Fibroblast of skin of abdomen (primary cell): ENCODE measurements at regions not wholly inside any gene's neighbourhood (a gene's known extent, or its start where the extent isn't known, plus 50 kb on each side); places are given as distances from the start of the nearest gene placed in this dataset.
"Not testable (repeated sequence)": the region's sequence is repeated elsewhere in the genome, so short reads cannot be mapped to it uniquely, and the experiment has no call there.

ENCODE experiments used
- DNase-seq: peaks from one replicate; pipeline ENCODE4 v3.0.0-alpha.2; 2013

DNA sequence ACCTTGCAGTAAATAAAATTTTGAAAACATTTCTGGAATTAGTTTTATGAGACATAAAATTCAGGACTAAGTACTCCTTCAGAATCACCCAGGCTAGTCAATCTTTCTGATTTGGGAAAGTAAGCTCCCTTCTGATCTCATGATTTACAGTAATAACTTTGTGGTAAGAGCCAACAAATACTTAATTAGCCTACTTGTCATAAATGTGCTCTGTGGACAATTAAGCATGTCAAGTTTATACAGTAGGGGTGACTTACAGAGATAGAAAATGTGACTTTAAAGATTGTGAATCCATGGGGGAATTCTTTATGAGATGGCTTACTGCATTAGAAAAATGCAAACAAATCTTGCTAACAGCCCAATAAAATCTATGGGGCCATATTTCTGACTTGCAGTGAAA lies 616.9 kb upstream of the GHITM start:
- no peak for DNase-seq

DNA sequence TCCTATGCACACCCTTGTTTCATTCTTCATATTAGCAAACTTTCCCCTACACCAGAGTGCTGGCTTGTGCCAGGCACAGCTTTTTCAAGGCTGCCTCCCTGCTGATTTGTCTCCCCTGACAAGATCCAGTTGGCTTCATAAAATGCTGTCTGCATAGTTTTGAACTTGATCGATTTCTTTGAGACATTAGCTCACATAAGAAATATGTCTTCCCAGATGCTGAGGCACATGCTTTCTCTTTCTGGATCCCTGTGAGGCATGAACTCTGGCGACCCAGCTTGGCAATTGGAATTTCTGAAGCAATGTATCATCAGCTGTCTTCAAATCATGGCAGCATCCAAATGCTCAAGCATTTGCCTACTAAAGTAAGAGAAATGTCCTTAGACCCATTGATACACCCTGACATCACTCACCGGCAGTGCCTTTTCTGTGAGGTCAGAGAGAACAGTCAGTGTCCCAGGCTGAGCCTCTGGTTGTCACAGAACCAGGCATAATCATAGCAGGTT lies 616.4 kb upstream of the GHITM start:
- peak; percentile 94 for DNase-seq

DNA sequence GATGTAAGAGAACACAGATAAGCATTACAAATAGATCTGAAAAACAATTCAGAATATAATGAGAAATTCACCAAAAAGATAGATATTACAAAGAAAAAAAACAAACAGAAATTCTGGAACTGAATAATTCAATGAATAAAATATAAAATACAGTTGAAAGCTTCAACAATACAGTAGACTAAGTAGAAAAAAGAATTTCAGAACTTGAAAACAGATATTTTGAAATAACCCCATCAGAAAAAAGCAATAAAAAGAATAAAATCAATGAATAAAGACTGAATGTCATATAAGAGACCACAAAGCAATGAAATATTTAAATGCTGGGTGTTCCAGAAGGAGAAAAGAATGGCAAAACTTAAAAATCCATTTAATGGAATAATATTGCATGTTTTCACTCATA lies 611.4 kb upstream of the GHITM start:
- no peak for DNase-seq

DNA sequence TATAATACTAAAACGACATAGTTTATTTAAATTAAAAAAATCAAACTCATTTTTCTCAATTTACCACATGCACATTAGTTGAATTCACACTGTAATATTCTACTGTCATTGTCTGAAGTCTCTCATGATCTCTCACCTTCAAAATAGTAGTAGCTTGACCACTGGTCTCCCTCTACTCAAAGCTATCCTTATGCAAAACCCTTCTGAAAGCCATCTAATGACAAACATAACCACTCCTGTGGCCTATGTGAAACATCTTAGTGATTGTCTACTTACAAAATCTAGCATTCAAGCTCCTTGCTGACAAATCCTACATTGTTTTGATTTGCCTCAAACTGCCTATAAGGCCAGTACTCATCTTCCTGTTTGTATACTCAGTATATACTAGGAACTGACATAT lies 606.0 kb upstream of the GHITM start:
- no peak for DNase-seq

DNA sequence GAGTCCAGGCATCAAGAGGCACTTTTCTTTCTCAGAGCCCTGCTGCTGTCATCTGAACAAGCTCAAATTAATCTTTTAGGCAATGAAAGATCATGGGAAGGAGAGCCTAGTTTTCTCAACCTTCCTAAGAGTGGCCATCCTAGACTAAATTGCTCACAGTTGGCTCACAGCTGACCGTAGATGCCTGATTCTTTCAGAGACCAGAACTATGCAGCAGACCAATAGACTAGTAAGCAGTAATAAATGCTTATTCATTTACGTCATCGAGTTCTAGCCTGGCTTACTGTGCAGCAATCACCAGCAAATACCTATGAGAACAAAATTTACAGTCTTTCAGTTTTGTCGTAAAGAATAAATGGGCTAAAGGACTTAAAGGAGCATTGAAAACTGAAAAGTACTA lies 602.9 kb upstream of the GHITM start:
- DNase-seq, result peak; percentile 52

DNA sequence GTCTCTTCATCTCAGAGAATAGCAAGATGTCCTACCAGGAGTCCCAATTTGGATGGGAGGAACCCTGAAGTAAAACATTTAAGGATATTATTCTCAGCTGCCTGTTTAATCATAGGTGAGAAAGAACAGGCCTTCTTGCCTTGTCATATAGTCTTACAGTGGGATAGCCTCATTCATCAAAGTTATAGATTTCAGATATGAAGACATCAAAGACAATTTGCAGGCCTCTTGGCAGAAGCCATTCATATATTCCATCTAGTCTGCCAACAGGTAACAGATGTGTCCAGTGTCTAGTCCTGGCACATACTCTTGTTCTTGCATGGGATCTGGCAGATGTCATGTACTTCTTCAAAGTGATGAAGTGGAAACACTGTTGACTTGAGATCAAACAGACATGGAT lies 601.3 kb upstream of the GHITM start:
- DNase-seq, result no peak

DNA sequence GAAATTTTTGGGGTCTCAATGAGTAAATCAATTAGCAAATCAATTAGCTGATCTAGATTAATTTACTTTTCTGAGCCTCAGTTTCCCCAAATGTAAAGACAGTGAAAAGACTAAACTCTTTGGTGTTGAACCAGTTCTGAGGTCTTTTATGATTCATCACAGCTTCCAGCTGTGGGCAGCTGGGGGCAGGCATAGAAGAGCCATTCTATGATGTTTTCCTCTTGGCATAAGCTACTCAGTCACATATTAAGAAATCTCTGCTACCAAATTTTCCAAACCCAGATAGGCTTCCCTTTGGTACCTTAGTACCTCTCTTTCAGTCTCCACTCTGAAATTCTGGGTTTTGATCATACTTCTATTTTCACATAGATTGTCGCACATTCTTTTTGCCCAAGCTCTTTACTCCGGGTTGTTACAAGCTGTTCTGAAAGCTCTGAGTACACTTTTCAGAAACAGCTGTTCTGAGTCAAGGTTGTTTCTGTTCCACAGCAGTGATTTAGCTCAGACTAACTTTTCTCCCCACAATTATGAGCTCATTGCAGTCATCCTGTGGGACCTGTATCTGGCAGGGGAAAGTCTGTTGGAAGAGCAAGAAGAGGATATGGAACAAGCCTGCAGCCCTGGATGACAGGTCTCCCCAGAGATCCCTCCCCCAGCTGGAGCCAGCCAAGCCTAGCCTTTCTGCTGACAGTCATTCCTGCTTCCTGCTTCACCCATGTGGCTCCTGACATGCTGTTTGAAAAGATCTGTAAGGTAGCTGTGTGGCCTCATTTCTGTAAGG lies 599.6 kb upstream of the GHITM start:
- DNase-seq, result peak; percentile 78

DNA sequence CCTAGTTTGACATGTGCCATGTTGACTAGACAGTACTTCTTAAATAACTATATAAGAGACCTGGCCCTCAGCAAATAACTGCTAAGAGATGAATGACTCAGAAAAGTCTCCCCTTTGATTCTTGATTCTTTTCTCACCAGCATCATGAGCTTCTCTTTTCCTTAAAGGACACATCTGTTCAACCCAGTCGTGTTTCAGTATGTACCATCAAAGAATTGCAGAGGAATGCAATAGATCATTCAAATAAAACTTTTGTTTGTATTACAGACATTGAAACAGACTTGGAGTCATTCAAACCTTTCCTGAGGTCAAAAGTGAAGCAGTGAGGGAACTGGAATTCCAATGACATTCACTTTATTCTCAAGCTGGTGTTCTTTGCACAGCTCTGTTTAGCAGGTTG lies 598.3 kb upstream of the GHITM start:
- DNase-seq, result peak; percentile 30

DNA sequence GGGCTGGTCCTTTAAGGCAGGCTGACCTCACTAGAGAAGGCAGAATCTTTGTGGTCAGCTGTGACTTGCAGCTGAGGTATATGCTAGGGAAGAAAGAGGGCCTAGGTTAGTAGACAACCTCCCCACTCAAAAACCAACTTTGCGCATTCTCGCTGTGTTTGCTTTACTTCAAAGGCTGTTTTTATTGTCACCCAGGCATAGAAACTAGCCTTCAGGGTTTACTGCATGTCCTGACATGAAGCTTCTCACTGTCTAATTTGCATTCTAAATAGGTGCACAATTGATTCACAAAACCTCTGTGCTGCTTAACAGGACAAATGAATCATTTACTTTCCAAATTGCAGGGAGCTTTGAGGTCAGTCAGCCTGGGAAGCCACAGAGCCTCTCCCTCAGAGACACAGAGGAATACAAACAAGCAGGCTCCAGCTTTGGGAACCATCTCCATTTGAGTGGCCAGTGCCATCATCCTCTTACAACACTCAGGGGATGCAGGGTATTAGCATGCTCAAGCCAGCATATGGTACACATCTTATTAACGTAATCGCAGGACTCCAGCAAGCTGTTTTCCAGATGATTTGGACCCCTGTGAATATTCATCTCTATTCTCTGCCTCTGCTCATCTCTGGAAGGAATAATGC lies 596.4 kb upstream of the GHITM start:
- peak; percentile 22 for DNase-seq

DNA sequence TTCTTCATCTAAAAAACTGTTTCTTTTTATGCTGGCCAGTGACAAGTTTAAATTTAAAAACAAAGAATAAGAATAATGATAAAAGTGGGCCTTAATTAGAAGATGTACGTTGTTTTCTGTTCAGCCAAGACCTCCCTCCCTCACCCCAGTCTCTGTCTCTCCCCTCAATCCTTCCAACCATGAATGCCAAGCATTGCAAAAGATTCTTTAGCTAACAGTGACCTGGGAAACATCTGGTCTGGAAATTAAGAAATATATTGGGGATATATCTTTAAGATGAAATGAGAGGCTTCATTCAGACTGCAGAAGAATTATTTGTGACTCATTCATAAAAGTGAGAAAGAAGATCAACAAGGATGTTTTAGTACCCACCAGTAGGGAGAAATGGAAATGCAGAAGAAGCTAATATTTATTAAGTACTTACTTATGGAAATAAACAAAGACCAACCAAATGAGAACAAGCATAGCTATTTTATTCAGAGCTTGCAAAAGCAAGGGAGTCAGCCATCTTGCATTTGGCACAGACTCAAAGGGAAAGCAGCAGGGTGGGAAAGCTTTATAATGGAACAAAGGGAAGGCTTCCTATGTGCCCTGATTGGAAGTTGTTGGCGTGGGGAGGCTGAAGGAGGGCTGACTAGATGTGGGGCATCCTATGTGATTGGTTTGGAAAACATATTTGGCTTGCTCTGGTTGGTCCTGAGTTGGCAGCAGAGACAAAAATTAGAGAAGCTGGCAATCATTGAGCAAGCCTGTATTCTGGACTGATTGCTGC lies 595.4 kb upstream of the GHITM start:
- DNase-seq, result no peak

DNA sequence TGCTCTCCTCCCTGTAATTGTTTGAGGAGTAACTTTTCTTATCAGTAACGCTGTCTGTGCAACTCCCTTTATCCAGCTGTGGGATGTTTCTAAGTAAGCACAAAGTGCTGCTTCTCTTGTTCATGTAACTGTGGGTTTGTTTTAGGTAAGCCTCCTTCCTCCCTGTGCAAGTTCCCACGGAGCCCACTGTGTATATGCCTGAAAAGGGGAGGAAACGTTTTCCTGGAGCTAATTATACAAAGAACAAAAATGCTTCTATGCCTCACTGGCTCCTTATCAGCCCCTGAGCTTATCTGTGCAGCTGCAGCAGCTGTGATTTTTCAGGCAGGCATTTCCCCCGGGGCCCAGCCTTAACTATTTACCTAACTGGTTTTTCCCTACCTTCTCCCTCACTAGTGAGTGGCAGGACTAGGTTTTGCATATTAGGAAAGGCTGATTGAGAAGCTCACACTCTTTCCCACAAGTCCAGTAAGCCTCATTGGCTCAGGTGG lies 593.4 kb upstream of the GHITM start:
- no peak for DNase-seq

DNA sequence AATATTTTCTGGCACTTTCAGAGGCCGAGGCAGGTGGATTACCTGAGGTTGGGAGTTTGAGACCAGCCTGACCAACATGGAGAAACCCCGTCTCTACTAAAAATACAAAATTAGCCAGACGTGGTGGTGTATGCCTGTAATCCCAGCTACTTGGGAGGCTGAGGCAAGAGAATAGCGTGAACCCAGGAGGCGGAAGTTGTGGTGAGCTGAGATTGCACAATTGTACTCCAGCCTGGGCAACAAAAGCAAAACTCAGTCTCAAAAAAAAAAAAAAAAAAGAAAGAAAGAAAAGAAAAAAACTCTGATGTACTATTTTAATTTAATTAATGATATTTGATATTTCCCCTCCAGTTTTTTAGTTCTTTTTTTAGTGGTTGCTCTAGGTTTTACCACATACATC lies 588.1 kb upstream of the GHITM start:
- not testable (repeated sequence) for DNase-seq

DNA sequence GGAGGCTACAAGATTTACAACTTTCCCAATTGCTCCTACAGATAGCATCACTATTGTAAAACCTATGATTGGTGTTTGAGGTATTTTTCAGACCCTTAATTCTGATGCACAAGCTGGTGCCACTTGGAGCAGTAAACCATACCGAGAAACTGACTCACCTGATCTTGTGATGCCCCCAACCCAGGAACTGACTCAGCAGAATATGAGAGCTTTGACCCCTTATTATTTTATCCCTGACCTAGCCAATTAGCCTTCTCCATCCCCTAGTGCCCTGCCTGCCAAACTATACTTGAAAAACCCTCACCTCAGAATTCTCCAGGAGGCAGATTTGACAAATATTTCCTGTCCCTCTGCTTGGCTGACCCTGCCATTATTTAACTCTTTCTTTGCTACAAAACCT lies 585.9 kb upstream of the GHITM start:
- no peak for DNase-seq

DNA sequence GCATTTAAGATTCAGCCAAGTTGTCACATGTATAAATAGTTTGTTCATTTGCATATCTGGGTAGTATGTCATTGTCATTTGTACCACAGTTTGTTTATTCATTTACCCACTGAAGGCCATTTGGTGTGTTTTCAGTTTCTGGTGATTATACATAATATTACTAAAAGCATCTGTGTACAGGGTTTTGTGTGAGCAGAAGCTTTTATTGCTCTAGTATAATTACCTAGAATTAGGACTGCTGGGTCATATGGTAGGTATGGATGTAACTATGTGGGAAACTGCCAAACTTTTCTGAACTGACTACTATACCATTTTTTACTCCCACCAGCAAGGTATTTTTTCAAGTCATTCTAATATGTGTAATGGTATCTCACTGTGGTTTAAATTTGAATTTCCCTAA lies 584.0 kb upstream of the GHITM start:
- DNase-seq, result peak; percentile 13

DNA sequence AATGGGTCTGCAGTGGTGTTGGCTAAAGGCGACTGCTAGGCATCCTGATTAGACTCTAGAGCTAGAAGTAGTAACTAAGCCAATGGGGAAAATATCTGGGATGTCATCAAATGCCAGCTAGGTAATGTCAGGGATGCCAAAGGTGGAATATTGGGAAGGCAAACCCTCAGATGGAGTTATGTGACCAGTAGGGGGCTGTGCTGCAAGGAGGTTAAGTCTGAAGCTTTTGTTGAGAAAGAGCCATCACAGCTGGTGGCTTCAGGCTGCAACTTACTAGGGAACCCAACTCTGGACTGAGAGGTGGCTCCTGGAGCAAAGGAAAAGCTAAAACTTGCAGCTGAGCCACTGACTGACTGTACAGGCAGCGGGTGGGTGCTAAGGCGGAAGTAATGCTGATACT lies 576.9 kb upstream of the GHITM start:
- DNase-seq, result no peak

DNA sequence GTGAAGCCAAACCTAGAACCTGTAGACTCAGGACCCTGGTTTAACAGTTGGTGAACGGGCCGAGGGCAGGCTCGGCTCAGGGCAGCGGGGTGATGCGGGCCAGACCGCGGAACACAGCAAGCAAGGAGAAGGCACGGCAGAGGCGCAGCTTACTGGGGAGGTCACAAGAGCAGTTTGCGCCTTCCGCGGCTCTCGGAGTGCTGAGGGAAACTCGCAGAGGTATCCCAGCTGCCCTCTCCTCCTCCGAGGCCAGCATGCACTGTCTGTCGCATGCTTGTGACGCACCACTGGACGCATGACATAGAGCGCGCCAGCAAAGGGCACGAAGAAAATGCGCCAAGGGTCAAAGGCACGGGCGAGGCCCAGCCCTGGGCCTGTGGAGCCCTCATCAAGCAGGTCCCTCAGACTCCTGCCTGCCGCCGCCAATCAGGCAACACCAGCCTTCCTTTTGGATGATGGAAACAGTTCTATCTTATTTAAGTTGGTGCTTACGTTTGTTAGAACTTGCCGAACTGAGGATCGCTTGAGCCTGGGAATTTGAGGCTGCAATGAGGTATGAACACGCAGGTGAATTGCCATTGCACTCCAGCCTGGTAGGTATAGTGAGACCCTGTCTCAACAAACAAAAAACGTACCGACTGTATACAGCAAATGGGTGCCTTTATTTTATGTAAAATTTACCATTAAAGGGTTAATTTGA lies 574.3 kb upstream of the GHITM start:
- no peak for DNase-seq

DNA sequence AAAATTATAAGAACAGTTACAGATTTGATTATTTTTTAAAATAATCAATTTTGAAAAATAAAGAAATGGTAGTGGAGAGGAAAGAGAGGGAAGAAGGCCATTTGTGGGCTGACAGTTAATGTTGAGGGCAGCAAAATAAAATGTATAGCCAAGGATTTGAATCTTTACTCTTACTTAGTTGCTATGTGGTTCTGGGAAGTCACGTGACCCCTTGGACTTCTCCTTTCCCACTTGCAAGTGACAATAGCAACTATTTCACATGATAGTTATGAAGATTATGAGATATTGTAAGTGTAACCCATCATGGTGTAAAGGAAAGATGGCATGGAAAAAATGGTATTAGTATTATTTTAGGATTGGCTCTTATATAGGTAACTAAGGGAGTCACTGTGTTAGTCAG lies 567.3 kb upstream of the GHITM start:
- DNase-seq, result no peak

DNA sequence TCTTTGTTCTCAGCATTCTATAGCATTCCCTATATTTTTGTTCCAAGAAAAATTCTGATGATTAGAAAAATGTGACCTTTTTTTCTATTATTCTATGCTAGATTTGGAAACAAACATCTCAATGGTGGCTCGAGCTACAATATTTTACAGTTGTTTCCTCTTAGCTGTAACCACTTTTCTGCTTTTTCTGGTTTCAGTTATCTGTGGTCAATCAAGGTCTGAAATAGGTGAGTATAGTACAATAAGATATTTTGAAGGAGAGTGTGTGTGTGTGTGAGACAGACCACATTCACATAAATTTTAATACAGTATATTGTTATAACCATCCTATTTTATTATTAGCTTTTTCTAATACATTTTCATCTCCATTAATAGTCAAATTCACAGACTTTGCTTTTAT lies 564.5 kb upstream of the GHITM start:
- no peak for DNase-seq

DNA sequence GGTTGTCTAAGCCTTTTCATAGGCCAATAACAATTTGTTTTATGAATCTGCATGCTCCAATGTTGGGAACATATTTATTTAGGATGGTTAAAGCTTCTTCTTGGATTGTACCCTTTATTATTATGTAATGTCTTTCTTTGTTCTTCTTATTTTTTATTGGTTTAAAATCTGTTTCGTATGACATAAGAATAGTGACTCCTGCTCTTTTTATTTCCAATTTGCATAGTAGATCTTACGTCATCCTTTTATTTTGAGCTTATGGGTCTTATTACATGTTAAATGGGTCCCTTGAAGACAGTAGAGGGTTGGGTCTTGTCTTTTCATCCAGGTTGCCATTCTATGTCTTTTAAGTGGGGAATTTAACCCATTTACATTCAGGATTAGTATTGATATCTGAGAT lies 561.9 kb upstream of the GHITM start:
- no peak for DNase-seq

DNA sequence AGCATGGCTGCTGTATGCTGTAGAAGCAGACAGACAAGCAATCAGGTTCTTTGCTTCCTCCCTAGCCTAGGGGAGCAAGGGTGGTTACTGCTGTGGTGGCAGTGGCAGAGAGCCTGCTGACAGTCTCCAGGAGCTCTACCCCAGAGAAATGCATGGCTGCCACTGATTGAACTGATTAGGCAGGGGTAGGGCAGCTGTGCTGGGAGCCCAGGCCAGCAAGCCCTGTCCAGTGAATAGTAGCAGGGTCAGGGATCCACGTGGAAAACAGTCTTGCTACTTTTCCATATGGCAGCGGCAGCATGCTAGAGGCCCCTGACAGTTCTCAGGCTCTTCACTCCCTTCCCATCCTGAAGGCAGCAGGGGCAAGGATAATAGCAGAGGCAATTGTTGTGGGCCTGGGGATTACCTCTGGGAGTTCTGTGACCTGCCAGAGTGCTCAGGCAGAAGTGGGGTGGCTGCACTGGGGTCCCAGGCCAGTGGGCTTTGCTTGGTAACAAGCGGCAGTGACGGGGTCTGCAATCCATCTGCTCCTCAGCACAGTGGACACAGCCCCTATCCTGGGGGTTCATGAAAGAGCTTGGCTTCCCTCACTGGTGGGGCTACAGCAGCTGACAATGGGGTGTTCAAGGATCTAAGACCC lies 558.8 kb upstream of the GHITM start:
- no peak for DNase-seq

DNA sequence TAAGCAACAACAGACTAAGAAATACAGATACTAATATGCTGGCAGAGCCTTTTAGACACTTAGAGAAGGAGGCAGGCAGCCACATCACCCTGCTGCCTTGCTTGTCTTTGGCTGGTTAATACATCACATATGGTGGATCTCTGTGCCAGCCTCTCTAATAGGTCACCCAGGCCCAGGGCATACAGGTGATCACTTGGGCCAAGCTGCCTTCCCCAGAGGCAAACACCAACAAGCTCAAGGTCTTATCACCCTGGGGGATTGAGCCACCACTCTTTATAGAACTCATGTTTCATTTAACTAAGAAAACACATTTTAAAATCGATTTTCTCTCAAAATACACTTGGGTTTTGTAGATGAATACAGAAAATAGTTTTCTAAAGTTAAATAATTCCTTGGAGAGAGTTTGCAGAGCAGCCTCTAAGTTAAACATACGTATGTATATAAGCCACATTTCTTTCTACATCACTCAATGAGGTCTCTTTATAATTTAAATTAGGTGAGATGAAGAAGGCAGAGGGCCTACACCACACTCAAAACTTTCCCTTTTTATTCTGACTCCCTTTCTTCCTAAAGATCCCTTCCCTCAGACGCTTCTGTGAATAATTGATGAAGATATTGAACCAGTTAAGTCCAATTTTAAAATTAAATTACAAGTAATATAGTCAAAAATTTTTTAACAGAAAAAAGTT lies 556.8 kb upstream of the GHITM start:
- no peak for DNase-seq

DNA sequence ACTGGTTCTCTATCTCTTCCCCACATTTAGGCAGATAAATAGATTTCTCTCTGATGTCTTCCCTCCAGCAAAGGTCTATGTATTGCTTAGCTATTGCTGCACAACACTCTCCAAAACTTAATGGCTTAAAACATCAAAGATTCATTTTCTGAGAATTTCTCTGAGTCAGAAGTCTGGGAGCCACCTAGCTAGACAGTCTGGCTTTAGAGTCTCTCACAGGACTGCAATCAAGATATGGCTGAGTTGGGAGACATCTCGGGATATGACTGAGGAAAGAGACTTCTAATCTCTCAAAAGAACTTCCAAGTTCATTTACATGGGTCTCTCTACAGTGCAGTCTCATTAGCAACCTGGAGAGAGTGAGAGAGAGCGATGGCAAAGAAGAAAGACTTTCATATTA lies 553.6 kb upstream of the GHITM start:
- DNase-seq, result peak; percentile 3
